ENCODE measurements at regions not wholly inside any gene's neighbourhood (a gene's known extent, or its start where the extent isn't known, plus 50 kb on each side); places are given as distances from the start of the nearest gene placed in this dataset.

DNA sequence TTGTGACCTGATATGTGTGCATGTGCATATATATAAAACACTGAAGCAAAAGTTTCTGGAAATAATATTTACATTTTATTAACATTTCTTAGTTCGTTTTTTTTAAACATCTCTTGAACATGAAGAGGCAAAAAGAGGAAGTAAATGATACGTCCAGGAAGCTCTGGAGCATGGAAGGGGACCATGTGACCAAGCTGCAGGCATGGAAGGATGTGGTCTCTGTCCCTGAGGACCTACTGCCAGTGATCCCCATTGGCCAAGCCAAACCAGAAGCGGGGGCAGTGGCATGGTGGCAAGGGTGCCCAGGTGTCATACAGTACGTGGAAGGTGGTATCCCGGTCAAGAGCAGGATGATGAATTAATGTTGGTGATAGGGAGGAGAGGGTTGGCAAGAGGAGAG, 268.3 kb upstream of the PROX1 start:
- no peak overlapping the region for H3K4ac ChIP-seq (ENCODE audit: low read depth, low read length)
- no peak overlapping the region for H2BK15ac ChIP-seq (replicated peaks; ENCODE audit: low read depth)
- no peaks in the 10 kb centered on the region for H3K27me3 ChIP-seq (ENCODE audit: insufficient read depth, low read length, poor library complexity)
- H3K4me3 ChIP-seq (ENCODE audit: low read length), result no peak overlapping the region
- H3K27ac ChIP-seq (ENCODE audit: low read depth, low read length), result no peak overlapping the region
- H3K4me2 ChIP-seq (ENCODE audit: low read length), result no peak overlapping the region
- no peak overlapping the region for H4K5ac ChIP-seq (ENCODE audit: low read length)
- no peak overlapping the region for H4K8ac ChIP-seq (ENCODE audit: low read depth, low read length)
- no peaks in the 10 kb centered on the region for H3K79me1 ChIP-seq (ENCODE audit: low read length)
- no peaks in the 10 kb centered on the region for H3K4me1 ChIP-seq (ENCODE audit: control insufficient read depth, low read depth, low read length)
- H3K9ac ChIP-seq (ENCODE audit: low read length), result no peak overlapping the region
- no peak overlapping the region for H3K18ac ChIP-seq (ENCODE audit: low read length)
- H3K23ac ChIP-seq (ENCODE audit: low read length), result no peak overlapping the region
- no peak for DNase-seq
- no peak overlapping the region for H3K56ac ChIP-seq (ENCODE audit: low read length)
- no CpG with 5 or more reads among the region's 5 CpGs for WGBS (ENCODE audit: extremely low coverage, insufficient coverage, low lambda C conversion rate)
- no peak overlapping the region for H2BK120ac ChIP-seq (ENCODE audit: low read depth, low read length)
- H3K36me3 ChIP-seq (ENCODE audit: control insufficient read depth, insufficient read depth, low read length), result no peaks in the 10 kb centered on the region
- H2AK5ac ChIP-seq (ENCODE audit: low read length), result no peak overlapping the region
- H2BK5ac ChIP-seq (ENCODE audit: low read length), result no peak overlapping the region
- H3K79me2 ChIP-seq (ENCODE audit: control insufficient read depth, insufficient read depth, low read length), result no peaks in the 10 kb centered on the region

DNA sequence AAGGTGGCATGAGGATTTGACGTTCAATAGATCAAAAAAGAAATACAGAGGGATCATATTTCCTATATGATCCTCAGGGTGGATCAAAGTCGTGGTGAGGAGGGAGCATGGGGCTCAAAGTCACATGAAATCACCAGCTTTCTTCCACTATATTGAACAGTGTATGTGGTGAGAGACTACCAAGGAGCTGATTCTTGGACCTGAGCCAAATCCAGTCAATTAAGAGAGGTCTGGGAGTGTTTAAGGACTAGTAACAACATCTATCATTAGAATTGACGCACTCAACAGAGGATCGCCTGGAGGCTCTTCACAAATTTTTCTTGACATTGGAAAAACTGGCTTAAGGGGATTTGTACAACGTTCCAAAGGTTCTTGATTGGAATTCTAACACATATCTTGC, 267.7 kb upstream of the PROX1 start:
- no CpG with 5 or more reads among the region's 5 CpGs for WGBS (ENCODE audit: extremely low coverage, insufficient coverage, low lambda C conversion rate)
- Histone ChIP-seq H3K36me3 (ENCODE audit: control insufficient read depth, insufficient read depth, low read length) (no peaks in the 10 kb centered on the region), H3K27me3 (ENCODE audit: insufficient read depth, low read length, poor library complexity) (no peaks in the 10 kb centered on the region)

DNA sequence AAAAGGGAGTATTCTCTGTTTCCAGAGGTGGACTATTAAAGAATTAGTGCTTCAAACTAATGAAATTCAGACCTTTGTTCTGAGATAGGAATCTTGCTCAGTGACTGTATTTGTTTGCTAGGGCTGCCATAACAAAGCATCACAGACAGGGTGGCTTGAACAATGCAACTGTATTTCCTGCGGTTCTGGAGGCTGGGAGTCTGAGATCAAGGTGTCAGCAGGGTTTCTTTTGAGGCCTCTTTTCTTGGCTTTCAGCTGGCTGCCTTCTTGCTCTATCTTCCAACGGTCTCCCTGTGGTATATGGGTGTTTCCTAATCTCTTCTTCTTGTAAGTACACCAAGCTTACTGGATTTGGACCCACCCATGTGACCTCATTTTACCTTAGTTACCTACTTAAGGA, 264.6 kb upstream of the PROX1 start:
- H2BK120ac ChIP-seq (ENCODE audit: low read depth, low read length), result no peak overlapping the region
- H3K23ac ChIP-seq (ENCODE audit: low read length), result no peak overlapping the region
- H3K4ac ChIP-seq (ENCODE audit: low read depth, low read length), result no peak overlapping the region
- no peaks in the 10 kb centered on the region for H3K4me1 ChIP-seq (ENCODE audit: control insufficient read depth, low read depth, low read length)
- DNase-seq, result peak; percentile 38
- no peaks in the 10 kb centered on the region for H3K27me3 ChIP-seq (ENCODE audit: insufficient read depth, low read length, poor library complexity)
- no peak overlapping the region for H4K5ac ChIP-seq (ENCODE audit: low read length)
- no peaks in the 10 kb centered on the region for H3K79me1 ChIP-seq (ENCODE audit: low read length)
- H4K8ac ChIP-seq (ENCODE audit: low read depth, low read length), result no peak overlapping the region
- H3K36me3 ChIP-seq (ENCODE audit: control insufficient read depth, insufficient read depth, low read length), result no peaks in the 10 kb centered on the region
- no peak overlapping the region for H3K4me2 ChIP-seq (ENCODE audit: low read length)
- H3K4me3 ChIP-seq (ENCODE audit: low read length), result no peak overlapping the region
- H3K56ac ChIP-seq (ENCODE audit: low read length), result no peak overlapping the region
- H2AK5ac ChIP-seq (ENCODE audit: low read length), result no peak overlapping the region
- H3K18ac ChIP-seq (ENCODE audit: low read length), result no peak overlapping the region
- no peaks in the 10 kb centered on the region for H3K79me2 ChIP-seq (ENCODE audit: control insufficient read depth, insufficient read depth, low read length)
- H2BK5ac ChIP-seq (ENCODE audit: low read length), result no peak overlapping the region
- no peak overlapping the region for H2BK15ac ChIP-seq (replicated peaks; ENCODE audit: low read depth)
- H3K9ac ChIP-seq (ENCODE audit: low read length), result no peak overlapping the region
- no peak overlapping the region for H3K27ac ChIP-seq (ENCODE audit: low read depth, low read length)
- WGBS (ENCODE audit: extremely low coverage, insufficient coverage, low lambda C conversion rate), result no CpG with 5 or more reads among the region's 2 CpGs

More for the DNA sequence above, 267.7 kb upstream of the PROX1 start:
- no peak overlapping the region for H3K18ac ChIP-seq (ENCODE audit: low read length)
- H3K4ac ChIP-seq (ENCODE audit: low read depth, low read length), result no peak overlapping the region
- H3K56ac ChIP-seq (ENCODE audit: low read length), result no peak overlapping the region
- H3K79me2 ChIP-seq (ENCODE audit: control insufficient read depth, insufficient read depth, low read length), result no peaks in the 10 kb centered on the region
- H2AK5ac ChIP-seq (ENCODE audit: low read length), result no peak overlapping the region
- no peak overlapping the region for H2BK15ac ChIP-seq (replicated peaks; ENCODE audit: low read depth)
- H4K5ac ChIP-seq (ENCODE audit: low read length), result no peak overlapping the region
- H3K4me3 ChIP-seq (ENCODE audit: low read length), result no peak overlapping the region
- no peak overlapping the region for H3K23ac ChIP-seq (ENCODE audit: low read length)
- DNase-seq, result no peak
- no peak overlapping the region for H2BK5ac ChIP-seq (ENCODE audit: low read length)
- H3K9ac ChIP-seq (ENCODE audit: low read length), result no peak overlapping the region
- no peaks in the 10 kb centered on the region for H3K79me1 ChIP-seq (ENCODE audit: low read length)
- H4K8ac ChIP-seq (ENCODE audit: low read depth, low read length), result no peak overlapping the region
- H3K27ac ChIP-seq (ENCODE audit: low read depth, low read length), result no peak overlapping the region
- no peak overlapping the region for H2BK120ac ChIP-seq (ENCODE audit: low read depth, low read length)
- H3K4me1 ChIP-seq (ENCODE audit: control insufficient read depth, low read depth, low read length), result no peaks in the 10 kb centered on the region
- no peak overlapping the region for H3K4me2 ChIP-seq (ENCODE audit: low read length)

DNA sequence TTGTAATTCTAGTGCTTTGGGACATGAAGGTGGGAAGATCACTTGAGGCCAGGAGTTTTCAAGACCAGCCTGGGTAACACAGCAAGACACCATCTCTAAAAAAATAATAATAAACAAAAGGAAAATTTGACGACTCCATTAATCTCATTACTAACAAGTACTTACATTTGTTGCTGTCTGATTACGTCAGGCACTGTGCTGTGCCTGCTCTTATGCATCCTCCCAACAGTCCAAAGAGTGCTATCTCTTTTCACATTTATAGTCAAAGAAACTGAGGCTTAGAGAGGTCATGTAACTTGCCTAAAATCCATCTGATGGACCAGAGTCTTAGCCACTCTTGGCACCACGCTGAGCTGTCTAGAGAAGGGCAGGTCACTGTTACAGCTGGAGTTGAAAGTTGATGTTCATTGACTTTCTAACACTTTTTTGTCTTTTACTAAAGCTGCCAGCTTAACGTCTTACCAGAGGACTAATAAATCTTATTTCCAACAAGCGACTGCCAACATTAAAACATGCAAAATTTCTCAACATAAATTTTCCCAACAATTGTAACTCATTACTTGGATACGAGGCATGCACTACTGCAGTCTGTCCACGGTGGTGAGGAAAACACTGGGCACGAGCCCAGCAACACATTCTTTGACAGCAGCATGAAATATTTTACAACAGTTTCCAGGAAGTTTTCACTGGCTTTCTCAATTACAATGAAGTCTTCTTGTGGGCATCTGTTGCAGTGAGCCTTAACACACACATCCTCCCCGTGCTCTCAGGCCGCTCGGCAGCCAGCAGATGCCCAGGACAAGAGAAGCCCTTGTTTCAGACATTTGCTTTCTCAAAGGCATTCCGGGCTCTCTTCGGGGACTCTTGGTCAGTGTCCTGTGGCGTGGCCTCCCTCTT, 262.9 kb upstream of the PROX1 start:
- Histone ChIP-seq H2BK5ac (ENCODE audit: low read length) (no peak overlapping the region), H3K9ac (ENCODE audit: low read length) (no peak overlapping the region), H3K56ac (ENCODE audit: low read length) (no peak overlapping the region), H3K79me1 (ENCODE audit: low read length) (no peaks in the 10 kb centered on the region), H3K23ac (ENCODE audit: low read length) (no peak overlapping the region), H2BK15ac (replicated peaks; ENCODE audit: low read depth) (no peak overlapping the region), H3K4me2 (ENCODE audit: low read length) (no peak overlapping the region), H4K8ac (ENCODE audit: low read depth, low read length) (no peak overlapping the region), H3K27me3 (ENCODE audit: insufficient read depth, low read length, poor library complexity) (no peaks in the 10 kb centered on the region), H2BK120ac (ENCODE audit: low read depth, low read length) (no peak overlapping the region), H3K27ac (ENCODE audit: low read depth, low read length) (no peak overlapping the region), H3K79me2 (ENCODE audit: control insufficient read depth, insufficient read depth, low read length) (no peaks in the 10 kb centered on the region), H3K4me3 (ENCODE audit: low read length) (no peak overlapping the region), H3K4me1 (ENCODE audit: control insufficient read depth, low read depth, low read length) (no peaks in the 10 kb centered on the region), H2AK5ac (ENCODE audit: low read length) (no peak overlapping the region), H3K4ac (ENCODE audit: low read depth, low read length) (no peak overlapping the region), H3K18ac (ENCODE audit: low read length) (no peak overlapping the region), H4K5ac (ENCODE audit: low read length) (no peak overlapping the region), H3K36me3 (ENCODE audit: control insufficient read depth, insufficient read depth, low read length) (no peaks in the 10 kb centered on the region)
- no CpG with 5 or more reads among the region's 14 CpGs for WGBS (ENCODE audit: extremely low coverage, insufficient coverage, low lambda C conversion rate)
- DNase-seq, result no peak

DNA sequence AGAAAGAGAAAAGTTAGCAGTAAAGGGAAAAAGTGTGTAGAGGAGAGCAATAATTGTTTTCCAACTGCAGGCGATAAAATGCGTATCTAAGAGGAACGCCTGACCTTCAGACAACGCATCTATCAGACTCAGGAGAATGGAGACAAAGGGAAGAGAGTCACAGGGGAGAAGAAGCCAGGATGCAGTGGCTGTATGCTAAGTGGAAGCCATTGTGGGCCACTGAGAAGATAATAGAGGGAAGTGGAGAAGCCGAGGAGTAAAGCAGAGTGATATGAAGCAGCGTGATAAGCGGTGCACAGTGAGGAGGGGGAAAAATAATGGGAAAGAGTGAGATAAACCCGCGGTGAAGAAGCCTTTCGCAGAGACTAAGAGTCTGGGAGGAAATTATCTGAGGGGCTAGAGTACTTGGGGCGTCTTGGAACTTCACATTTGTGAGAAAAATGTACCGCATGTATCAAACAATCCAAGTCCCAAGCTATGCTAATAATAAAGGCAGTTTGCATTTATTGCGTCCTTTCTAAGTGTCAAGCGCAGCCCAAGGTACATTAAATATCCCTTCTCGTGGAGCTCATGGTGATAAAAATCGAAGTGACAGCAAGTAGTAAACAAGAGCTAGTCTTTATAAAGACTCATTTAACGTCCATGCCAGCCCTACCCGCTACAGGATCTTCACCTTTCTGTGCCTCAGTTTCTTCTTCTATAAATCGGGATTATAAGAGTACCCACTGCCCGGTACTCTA, 259.8 kb upstream of the PROX1 start:
- Histone ChIP-seq H3K36me3 (ENCODE audit: control insufficient read depth, insufficient read depth, low read length) (no peaks in the 10 kb centered on the region), H2BK5ac (ENCODE audit: low read length) (no peak overlapping the region), H3K4ac (ENCODE audit: low read depth, low read length) (no peak overlapping the region), H2BK120ac (ENCODE audit: low read depth, low read length) (no peak overlapping the region), H4K8ac (ENCODE audit: low read depth, low read length) (no peak overlapping the region), H3K9ac (ENCODE audit: low read length) (no peak overlapping the region), H3K79me1 (ENCODE audit: low read length) (no peaks in the 10 kb centered on the region), H2BK15ac (replicated peaks; ENCODE audit: low read depth) (no peak overlapping the region), H3K27ac (ENCODE audit: low read depth, low read length) (no peak overlapping the region), H3K56ac (ENCODE audit: low read length) (no peak overlapping the region), H3K4me2 (ENCODE audit: low read length) (no peak overlapping the region), H2AK5ac (ENCODE audit: low read length) (no peak overlapping the region), H3K23ac (ENCODE audit: low read length) (no peak overlapping the region), H3K4me3 (ENCODE audit: low read length) (no peak overlapping the region), H3K4me1 (ENCODE audit: control insufficient read depth, low read depth, low read length) (no peaks in the 10 kb centered on the region), H3K18ac (ENCODE audit: low read length) (no peak overlapping the region), H3K27me3 (ENCODE audit: insufficient read depth, low read length, poor library complexity) (no peaks in the 10 kb centered on the region), H3K79me2 (ENCODE audit: control insufficient read depth, insufficient read depth, low read length) (no peaks in the 10 kb centered on the region), H4K5ac (ENCODE audit: low read length) (no peak overlapping the region)
- DNase-seq, result peak; percentile 14
- WGBS (ENCODE audit: extremely low coverage, insufficient coverage, low lambda C conversion rate), result no CpG with 5 or more reads among the region's 20 CpGs

Data from mesendoderm (in vitro differentiated cells).